ENCODE measurements at regions not wholly inside any gene's neighbourhood (a gene's known extent, or its start where the extent isn't known, plus 50 kb on each side); places are given as distances from the start of the nearest gene placed in this dataset.

DNA sequence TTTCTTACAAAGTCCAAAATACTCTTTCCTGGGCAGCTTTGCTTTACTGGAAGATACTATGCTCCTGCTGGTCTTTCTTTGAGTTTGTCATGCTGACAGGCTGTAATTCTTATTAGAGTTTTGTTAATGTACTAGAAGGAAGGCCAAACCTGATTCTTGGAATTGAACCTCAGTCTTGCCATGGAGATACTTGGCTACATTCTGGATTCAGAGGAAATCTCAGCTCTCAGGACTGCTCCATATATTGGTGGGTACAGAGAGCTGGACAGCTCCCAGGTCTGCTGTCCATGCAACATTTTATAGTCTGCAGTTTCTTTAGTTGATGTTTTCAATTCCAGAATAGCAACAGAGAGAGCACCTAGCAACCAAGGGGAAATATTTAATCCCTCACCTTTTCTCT lies 363.1 kb upstream of the STXBP6 start:
- Histone ChIP-seq H3K27ac (ENCODE audit: insufficient read depth, low read length) (no peak overlapping the region), H2AFZ (ENCODE audit: low read length) (no peak overlapping the region), H3K27me3 (ENCODE audit: control insufficient read depth, insufficient read depth, low read length) (no peaks in the 10 kb centered on the region), H3K4me3 (replicated peaks in 1 of 4; ENCODE audit: control extremely low read depth in 1 of 4, insufficient read depth in 1 of 4, low read depth in 3 of 4, low read length in 4 of 4) (no peak overlapping the region), H3K79me2 (ENCODE audit: control insufficient read depth, insufficient read depth, low read length) (no peaks in the 10 kb centered on the region), H3K9ac (ENCODE audit: insufficient read depth, low read length) (no peak overlapping the region), H3K36me3 (ENCODE audit: control insufficient read depth, insufficient read depth, low read length) (no peaks in the 10 kb centered on the region), H3K9me3 (ENCODE audit: control insufficient read depth, insufficient read depth, low read depth, low read length) (no peaks in the 10 kb centered on the region), H3K4me2 (ENCODE audit: extremely low read depth, insufficient read depth, low read length) (no peak overlapping the region), H4K20me1 (ENCODE audit: control insufficient read depth, extremely low read depth, insufficient read depth, low read length) (no peaks in the 10 kb centered on the region), H3K4me1 (ENCODE audit: control insufficient read depth, extremely low read depth, insufficient read depth, low read length) (no peaks in the 10 kb centered on the region)
- DNase-seq (ENCODE audit: low read depth in 2 of 2), result no peak
- TF ChIP-seq, protein P1, sequence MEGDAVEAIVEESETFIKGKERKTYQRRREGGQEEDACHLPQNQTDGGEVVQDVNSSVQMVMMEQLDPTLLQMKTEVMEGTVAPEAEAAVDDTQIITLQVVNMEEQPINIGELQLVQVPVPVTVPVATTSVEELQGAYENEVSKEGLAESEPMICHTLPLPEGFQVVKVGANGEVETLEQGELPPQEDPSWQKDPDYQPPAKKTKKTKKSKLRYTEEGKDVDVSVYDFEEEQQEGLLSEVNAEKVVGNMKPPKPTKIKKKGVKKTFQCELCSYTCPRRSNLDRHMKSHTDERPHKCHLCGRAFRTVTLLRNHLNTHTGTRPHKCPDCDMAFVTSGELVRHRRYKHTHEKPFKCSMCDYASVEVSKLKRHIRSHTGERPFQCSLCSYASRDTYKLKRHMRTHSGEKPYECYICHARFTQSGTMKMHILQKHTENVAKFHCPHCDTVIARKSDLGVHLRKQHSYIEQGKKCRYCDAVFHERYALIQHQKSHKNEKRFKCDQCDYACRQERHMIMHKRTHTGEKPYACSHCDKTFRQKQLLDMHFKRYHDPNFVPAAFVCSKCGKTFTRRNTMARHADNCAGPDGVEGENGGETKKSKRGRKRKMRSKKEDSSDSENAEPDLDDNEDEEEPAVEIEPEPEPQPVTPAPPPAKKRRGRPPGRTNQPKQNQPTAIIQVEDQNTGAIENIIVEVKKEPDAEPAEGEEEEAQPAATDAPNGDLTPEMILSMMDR (conservative IDR thresholded peaks at IDR 0.05 in 1 of 2, IDR thresholded peaks at IDR 0.05 in 1 of 2; ENCODE audit: low read depth in 1 of 2, low read length in 2 of 2), result no peak
- no peak for TF ChIP-seq EZH2 (IDR thresholded peaks at IDR 0.05; ENCODE audit: low read length, missing control alignments)

DNA sequence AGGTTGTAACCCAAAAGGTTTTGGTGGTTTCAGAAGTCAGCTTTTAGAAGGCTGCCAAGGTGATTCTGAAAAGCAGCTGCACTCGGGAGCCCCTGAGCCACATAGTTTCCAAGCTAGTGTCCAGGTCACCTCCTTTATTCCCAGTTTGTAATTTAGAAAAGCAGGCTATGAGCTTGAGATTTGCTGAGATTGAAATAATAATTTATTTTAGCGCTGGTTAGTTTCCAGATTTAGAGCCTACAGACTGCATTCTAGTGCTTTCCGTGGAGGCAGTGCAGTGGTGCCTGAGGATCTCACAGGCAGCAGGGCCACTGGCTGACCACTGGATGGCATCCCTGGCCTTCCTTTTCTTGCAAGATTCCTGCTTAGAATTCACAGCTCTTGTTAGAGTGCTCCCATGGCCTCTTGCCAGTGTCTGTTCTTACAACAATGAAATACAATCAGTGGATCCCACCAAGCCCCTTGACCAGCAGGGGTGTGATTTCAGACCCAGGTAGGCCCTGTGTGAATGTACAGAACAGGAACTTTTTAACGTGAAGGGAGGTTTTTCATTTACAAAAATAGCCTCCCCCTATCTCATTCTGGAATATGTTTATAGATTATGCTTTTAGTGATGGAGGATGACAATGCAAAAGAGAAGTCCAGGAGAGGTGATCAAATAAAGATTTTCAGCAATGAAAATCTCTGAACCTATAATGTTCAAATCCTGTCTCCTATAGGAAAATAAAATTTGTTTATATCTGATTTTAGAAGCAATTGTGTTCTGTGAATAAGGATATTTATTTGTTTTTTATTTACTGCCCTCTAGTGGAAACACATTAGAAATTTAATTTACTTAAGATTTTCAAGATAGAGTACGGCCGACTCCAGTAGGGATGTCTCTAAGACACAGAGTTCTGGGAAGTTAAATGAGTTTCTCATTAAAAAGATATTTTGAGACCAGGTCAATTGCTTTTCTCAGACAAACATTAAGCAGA lies 362.1 kb upstream of the STXBP6 start:
- no peaks in the 10 kb centered on the region for H3K27me3 ChIP-seq (ENCODE audit: control insufficient read depth, insufficient read depth, low read length)
- H4K20me1 ChIP-seq (ENCODE audit: control insufficient read depth, extremely low read depth, insufficient read depth, low read length), result no peaks in the 10 kb centered on the region
- H3K9ac ChIP-seq (ENCODE audit: insufficient read depth, low read length), result no peak overlapping the region
- DNase-seq (ENCODE audit: low read depth in 2 of 2), result peak in 1 of 2 donors; percentile 11
- H3K4me3 ChIP-seq (replicated peaks in 1 of 4; ENCODE audit: control extremely low read depth in 1 of 4, insufficient read depth in 1 of 4, low read depth in 3 of 4, low read length in 4 of 4), result no peak overlapping the region
- H3K9me3 ChIP-seq (ENCODE audit: control insufficient read depth, insufficient read depth, low read depth, low read length), result no peaks in the 10 kb centered on the region
- H3K4me1 ChIP-seq (ENCODE audit: control insufficient read depth, extremely low read depth, insufficient read depth, low read length), result no peaks in the 10 kb centered on the region
- no peaks in the 10 kb centered on the region for H3K36me3 ChIP-seq (ENCODE audit: control insufficient read depth, insufficient read depth, low read length)
- H3K27ac ChIP-seq (ENCODE audit: insufficient read depth, low read length), result no peak overlapping the region
- H3K4me2 ChIP-seq (ENCODE audit: extremely low read depth, insufficient read depth, low read length), result no peak overlapping the region
- H3K79me2 ChIP-seq (ENCODE audit: control insufficient read depth, insufficient read depth, low read length), result no peaks in the 10 kb centered on the region
- H2AFZ ChIP-seq (ENCODE audit: low read length), result no peak overlapping the region
- TF ChIP-seq, protein P1 (conservative IDR thresholded peaks at IDR 0.05 in 1 of 2, IDR thresholded peaks at IDR 0.05 in 1 of 2; ENCODE audit: low read depth in 1 of 2, low read length in 2 of 2), result no peak
- no peak for TF ChIP-seq EZH2 (IDR thresholded peaks at IDR 0.05; ENCODE audit: low read length, missing control alignments)

DNA sequence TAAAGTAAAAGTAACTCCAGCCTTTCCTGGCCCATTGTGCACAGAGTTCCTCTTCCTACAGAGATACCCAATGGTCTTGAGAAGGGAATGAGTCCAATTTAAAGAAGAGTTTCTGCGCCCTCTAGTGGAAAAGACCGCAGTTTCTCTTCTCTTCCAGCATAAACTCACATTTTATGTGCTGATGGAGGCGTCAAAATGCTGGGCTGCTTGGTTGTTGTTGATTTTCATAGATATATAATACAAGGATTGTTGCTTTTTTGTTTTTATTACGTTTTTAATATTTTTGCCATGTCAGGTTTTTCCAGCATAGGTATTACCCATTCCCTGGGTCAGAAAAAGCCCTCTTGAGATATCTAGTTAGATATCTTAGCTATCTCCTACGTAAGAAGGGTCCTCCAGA lies 356.9 kb upstream of the STXBP6 start:
- Histone ChIP-seq H2AFZ (ENCODE audit: low read length) (no peak overlapping the region), H3K4me2 (ENCODE audit: extremely low read depth, insufficient read depth, low read length) (no peak overlapping the region), H3K9me3 (ENCODE audit: control insufficient read depth, insufficient read depth, low read depth, low read length) (no peaks in the 10 kb centered on the region), H3K4me1 (ENCODE audit: control insufficient read depth, extremely low read depth, insufficient read depth, low read length) (no peaks in the 10 kb centered on the region), H4K20me1 (ENCODE audit: control insufficient read depth, extremely low read depth, insufficient read depth, low read length) (no peaks in the 10 kb centered on the region), H3K9ac (ENCODE audit: insufficient read depth, low read length) (no peak overlapping the region), H3K79me2 (ENCODE audit: control insufficient read depth, insufficient read depth, low read length) (no peaks in the 10 kb centered on the region), H3K36me3 (ENCODE audit: control insufficient read depth, insufficient read depth, low read length) (no peaks in the 10 kb centered on the region), H3K4me3 (replicated peaks in 1 of 4; ENCODE audit: control extremely low read depth in 1 of 4, insufficient read depth in 1 of 4, low read depth in 3 of 4, low read length in 4 of 4) (no peak overlapping the region), H3K27ac (ENCODE audit: insufficient read depth, low read length) (no peak overlapping the region), H3K27me3 (ENCODE audit: control insufficient read depth, insufficient read depth, low read length) (no peaks in the 10 kb centered on the region)
- DNase-seq (ENCODE audit: low read depth in 2 of 2), result peak in 1 of 2 donors; percentile 1
- no peak for TF ChIP-seq EZH2 (IDR thresholded peaks at IDR 0.05; ENCODE audit: low read length, missing control alignments)
- TF ChIP-seq, protein P1 (conservative IDR thresholded peaks at IDR 0.05 in 1 of 2, IDR thresholded peaks at IDR 0.05 in 1 of 2; ENCODE audit: low read depth in 1 of 2, low read length in 2 of 2), result peak; percentile 18 to 27

Measured in fibroblast of lung (primary cell).